IPS-18c (cell line): ENCODE measurements at regions not wholly inside any gene's neighbourhood (a gene's known extent, or its start where the extent isn't known, plus 50 kb on each side); places are given as distances from the start of the nearest gene placed in this dataset.
"Not testable (repeated sequence)": the region's sequence is repeated elsewhere in the genome, so short reads cannot be mapped to it uniquely, and the experiment has no call there.

Source experiments
- H3K4me3 ChIP-seq: 2 replicates; pipeline ENCODE4 v1.7.0; 2013; ENCODE audit warnings: low read depth, mild to moderate bottlenecking, low read length, moderate library complexity; ENCODE audit not compliant: insufficient read depth
- H3K9me3 ChIP-seq: one replicate; pipeline ENCODE4 v1.6.1; 2013; ENCODE audit warnings: mild to moderate bottlenecking, low read length, moderate library complexity; ENCODE audit not compliant: control insufficient read depth, insufficient read depth

GRCh38 chr12:67716817-67717216, 68.3 kb downstream of the DYRK2 start:
- no peak overlapping the region for H3K4me3 ChIP-seq
- H3K9me3 ChIP-seq = no peaks in the 10 kb centered on the region

- not testable (repeated sequence) for H3K4me3 ChIP-seq, H3K9me3 ChIP-seq
These were observed 70.8 kb downstream of the DYRK2 start for GRCh38 chr12:67719303-67719702.

- Histone ChIP-seq H3K9me3 (no peaks in the 10 kb centered on the region), H3K4me3 (no peak overlapping the region)
These were observed 71.9 kb downstream of the DYRK2 start for GRCh38 chr12:67720351-67720856.

GRCh38 chr12:67721248-67721647, 72.7 kb downstream of the DYRK2 start:
- no peak overlapping the region for H3K4me3 ChIP-seq
- H3K9me3 ChIP-seq = no peaks in the 10 kb centered on the region

DNA sequence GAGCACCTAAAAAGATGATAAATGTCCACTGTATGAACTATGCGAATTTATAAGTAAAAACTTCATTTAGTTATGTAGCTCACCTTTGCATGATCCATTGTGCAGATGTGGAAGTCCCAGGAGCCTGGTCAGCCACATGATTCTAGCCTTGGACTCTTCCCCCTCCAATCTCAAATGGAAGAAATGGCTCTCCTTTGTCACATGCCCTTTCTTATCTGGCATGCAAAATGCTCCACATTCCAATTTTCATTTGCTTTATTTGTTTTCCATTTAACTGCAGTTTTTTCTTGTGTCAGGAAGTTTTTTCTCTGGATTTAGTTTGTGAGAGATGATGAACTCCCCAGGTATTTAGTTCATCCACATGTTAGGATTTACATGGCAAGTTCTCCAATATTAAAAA, 73.8 kb downstream of the DYRK2 start:
- Histone ChIP-seq H3K9me3 (no peaks in the 10 kb centered on the region), H3K4me3 (no peak overlapping the region)

- H3K9me3 ChIP-seq = no peaks in the 10 kb centered on the region
- H3K4me3 ChIP-seq = no peak overlapping the region
These were observed 78.3 kb downstream of the DYRK2 start for GRCh38 chr12:67726868-67727267.

DNA sequence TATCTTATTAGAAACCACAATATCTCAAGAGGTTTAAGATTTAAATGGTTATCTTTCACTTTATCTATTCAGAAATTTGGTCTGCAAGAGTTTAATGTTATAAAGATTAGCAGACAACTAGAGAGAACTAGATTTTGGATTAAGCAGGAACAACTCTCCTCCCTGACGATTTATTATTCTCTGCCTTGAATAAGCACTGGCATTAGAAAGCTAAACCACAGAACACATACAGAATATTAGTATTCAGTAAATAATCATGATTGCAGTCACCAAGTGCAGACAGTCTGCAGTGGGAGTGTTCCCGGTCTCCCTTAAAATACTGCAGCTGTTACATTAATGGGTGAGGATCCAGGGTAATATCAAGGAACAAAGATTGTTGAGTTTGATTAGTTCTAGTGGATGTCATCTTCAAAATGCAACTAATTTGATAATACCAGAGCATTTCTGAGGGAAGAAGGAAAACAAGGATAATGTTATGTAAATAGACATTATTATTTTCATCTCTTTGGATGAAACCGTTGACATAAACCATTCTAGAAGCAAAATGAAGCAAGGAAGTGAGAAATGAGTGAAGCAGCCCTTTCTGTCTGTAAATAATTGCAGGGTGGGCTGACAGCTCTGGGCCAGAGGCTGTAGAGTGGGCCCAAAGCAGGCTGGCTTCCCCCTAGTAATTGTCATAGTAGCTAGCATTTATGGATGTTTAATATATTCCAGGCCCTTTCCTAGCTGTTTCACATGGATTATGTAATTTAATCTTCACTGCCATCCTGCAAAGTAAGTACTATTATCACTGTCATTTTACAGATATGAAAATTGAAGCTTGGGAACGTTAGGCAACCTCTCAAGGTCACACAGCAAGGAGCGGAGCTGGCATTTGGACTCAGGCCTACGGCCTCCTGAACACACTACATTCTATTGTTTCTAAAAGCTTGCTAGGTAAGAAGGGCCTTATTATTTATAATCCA, 79.4 kb downstream of the DYRK2 start:
- no peaks in the 10 kb centered on the region for H3K9me3 ChIP-seq
- H3K4me3 ChIP-seq = no peak overlapping the region

- H3K4me3 ChIP-seq = no peak overlapping the region
- no peaks in the 10 kb centered on the region for H3K9me3 ChIP-seq
These were observed 84.3 kb downstream of the DYRK2 start for GRCh38 chr12:67732857-67733256.

DNA sequence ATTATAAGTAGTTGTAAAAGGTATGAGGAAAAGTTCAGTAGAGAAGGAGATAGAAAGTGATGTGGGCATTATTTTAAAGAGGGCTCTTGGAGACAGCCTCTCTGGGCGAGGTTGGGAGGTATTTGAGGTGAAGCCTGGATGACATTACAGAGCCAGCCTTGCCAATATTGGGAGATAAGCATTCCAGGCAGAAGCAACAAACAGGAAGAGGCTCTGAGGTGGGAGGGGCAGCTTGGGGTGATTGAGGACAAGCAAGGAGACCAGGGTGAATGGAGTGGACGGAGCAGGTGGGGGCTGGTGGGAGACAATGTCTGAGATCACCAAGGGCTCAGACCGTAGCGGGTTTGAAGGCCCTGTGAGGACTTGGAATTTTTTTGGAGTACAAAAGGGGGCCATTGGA, 87.3 kb downstream of the DYRK2 start:
- no peak overlapping the region for H3K4me3 ChIP-seq
- no peaks in the 10 kb centered on the region for H3K9me3 ChIP-seq

GRCh38 chr12:67740711-67741110, 92.2 kb downstream of the DYRK2 start:
- H3K9me3 ChIP-seq = peaks cover 2% of the 10 kb centered on the region

DNA sequence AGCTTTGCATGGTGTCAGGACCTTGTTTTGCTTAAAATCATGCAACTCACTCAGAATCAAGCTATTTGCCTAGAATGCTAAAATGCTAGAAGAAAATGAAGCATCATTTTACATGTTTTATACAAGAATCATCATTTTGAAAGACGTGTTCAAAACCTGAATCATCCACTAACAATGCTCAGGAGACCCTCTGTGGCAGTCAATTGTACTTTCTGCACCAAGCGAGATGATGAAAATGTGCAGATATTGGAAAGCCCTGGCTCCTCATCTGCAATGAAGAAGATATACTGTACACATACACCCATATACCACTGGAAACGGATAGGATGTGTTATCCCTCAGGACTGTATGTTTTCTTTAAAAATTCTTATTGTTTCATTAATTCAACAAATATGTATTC, 92.7 kb downstream of the DYRK2 start:
- H3K9me3 ChIP-seq = peaks cover 2% of the 10 kb centered on the region
- no peak overlapping the region for H3K4me3 ChIP-seq

More at GRCh38 chr12:67740711-67741110, 92.2 kb downstream of the DYRK2 start:
- no peak overlapping the region for H3K4me3 ChIP-seq

GRCh38 chr12:67742461-67742860, 93.9 kb downstream of the DYRK2 start:
- Histone ChIP-seq H3K9me3 (peaks cover 2% of the 10 kb centered on the region), H3K4me3 (no peak overlapping the region)

DNA sequence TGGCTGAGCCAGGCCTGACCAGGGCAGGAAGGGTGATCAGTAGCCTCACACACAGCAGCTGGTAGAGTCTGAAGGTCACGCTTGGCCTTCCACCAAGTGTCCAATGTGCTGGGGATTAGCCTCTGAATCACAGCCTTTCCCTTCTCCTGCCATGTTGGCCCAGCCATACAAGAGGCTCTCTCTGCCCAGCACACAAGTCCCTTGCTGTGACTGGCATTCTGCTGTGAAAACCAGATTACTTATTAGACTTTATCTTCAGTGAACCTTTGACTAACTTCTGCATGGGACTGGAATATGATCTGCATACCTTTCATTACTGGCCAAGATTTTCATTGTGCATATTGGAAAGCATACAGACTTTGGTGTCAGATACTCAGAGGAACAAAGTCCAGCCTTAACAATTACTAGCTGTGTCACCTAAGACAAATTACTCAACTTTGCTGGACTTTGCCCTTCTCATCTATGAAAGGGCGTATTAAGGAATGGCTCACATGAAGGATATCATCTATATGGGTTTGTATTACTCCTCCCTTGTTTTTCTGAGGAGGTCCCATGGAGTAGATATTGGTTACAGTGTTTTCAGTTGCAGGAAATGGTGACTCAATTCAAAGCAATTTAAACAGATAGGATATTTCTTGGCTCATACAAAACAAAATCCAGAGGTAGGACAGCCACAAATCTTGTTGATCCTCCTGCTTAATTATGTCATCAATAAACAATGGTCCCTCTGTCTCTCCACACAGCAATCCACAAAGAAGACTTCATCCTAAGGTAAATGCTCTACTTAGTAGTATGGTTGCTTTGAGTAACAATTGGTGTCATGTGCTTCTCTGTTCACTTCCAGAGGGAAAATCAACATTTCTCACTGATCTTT, 99.6 kb downstream of the DYRK2 start:
- Histone ChIP-seq H3K9me3 (peaks cover 2% of the 10 kb centered on the region), H3K4me3 (no peak overlapping the region)

DNA sequence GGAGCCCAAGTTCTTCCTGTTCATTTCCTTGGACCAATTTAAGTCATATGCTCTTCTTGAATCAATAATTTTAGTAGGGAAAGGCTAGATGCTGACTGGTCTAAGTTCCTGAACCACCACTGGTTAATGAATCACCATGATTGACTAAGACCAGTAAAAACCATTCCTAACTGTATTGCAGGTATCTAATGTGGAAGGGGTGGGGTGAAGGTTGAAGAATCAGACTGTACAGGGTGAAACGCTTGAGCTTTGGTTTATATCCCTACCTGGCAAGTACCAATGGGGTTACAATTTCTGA, 100.1 kb downstream of the DYRK2 start:
- H3K9me3 ChIP-seq = peaks cover 2% of the 10 kb centered on the region
- no peak overlapping the region for H3K4me3 ChIP-seq

GRCh38 chr12:67750513-67751183, 102.1 kb downstream of the DYRK2 start:
- no peaks in the 10 kb centered on the region for H3K9me3 ChIP-seq
- no peak overlapping the region for H3K4me3 ChIP-seq

- no peak overlapping the region for H3K4me3 ChIP-seq
- no peaks in the 10 kb centered on the region for H3K9me3 ChIP-seq
These were observed 102.9 kb downstream of the DYRK2 start for GRCh38 chr12:67751381-67751928.

DNA sequence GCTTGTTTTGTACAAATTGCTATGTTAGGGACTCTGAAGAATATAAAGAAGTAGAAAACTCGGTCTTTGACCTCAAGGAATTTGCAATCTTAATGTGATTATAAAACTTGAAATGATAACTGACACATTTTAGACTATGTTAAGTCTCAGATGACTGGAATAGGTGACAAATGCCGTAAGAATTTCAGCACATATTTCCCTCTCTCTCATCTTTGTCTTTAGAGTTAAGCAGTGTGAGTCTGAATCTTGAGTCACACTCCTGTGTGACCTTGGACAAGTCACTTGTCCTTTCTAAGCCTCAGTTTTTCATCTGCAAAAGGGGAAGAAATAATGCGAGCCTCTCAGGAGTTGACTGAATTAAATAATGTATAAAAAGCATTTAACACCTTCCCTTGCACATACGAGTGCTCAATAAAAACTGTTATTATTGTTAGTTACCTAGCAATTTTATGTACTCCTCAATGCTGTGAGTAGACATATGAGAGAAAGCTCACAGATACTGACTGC, 103.7 kb downstream of the DYRK2 start:
- Histone ChIP-seq H3K9me3 (no peaks in the 10 kb centered on the region), H3K4me3 (no peak overlapping the region)
